ENCODE measurements at regions not wholly inside any gene's neighbourhood (a gene's known extent, or its start where the extent isn't known, plus 50 kb on each side); places are given as distances from the start of the nearest gene placed in this dataset.

- FAIRE-seq (no peak), DNase-seq (ENCODE audit: low read depth, low spot score) (no peak)
- Histone ChIP-seq H3K79me2 (ENCODE audit: control insufficient read depth, insufficient read depth, low read length) (no peaks in the 10 kb centered on the region), H3K27me3 (ENCODE audit: control insufficient read depth, extremely low read depth, insufficient read depth, low read length) (no peaks in the 10 kb centered on the region), H4K20me1 (ENCODE audit: control insufficient read depth, extremely low read depth, insufficient read depth, low read length) (no peaks in the 10 kb centered on the region), H3K4me3 (ENCODE audit: control insufficient read depth in 2 of 3, extremely low read depth in 1 of 3, insufficient read depth in 2 of 3, low read depth in 1 of 3, low read length in 3 of 3) (no peak overlapping the region), H3K27ac (ENCODE audit: control insufficient read depth, insufficient read depth, low read length) (no peak overlapping the region), H3K9me3 (ENCODE audit: control insufficient read depth, low read depth, low read length) (peaks cover 2% of the 10 kb centered on the region), H3K9ac (ENCODE audit: control insufficient read depth, extremely low read depth, insufficient read depth, low read length) (no peak overlapping the region), H3K9me1 (ENCODE audit: control insufficient read depth, extremely low read depth, insufficient read depth, low read length) (no peaks in the 10 kb centered on the region), H2AFZ (ENCODE audit: control insufficient read depth, low read length) (no peak overlapping the region), H3K4me1 (ENCODE audit: control insufficient read depth, extremely low read depth, insufficient read depth, low read length) (no peaks in the 10 kb centered on the region), H3K36me3 (ENCODE audit: control insufficient read depth in 2 of 2, extremely low read depth in 1 of 2, insufficient read depth in 2 of 2, low read length in 2 of 2) (no peaks in the 10 kb centered on the region), H3K4me2 (ENCODE audit: control insufficient read depth, extremely low read depth, insufficient read depth, low read depth, low read length) (no peak overlapping the region)
- dilution Hi-C loops (cut with MboI; ENCODE audit: extremely low pct_ligation_motif_present, low sequenced_read_pairs): no loop called here
- TF ChIP-seq EZH2 (IDR thresholded peaks at IDR 0.05; ENCODE audit: low read length): no peak
- TF ChIP-seq CTCF (optimal IDR thresholded peaks at IDR 0.05 in 1 of 3, IDR thresholded peaks at IDR 0.05 in 1 of 3, conservative IDR thresholded peaks at IDR 0.05 in 1 of 3; ENCODE audit: extremely low read depth in 1 of 3, insufficient read depth in 2 of 3, low read length in 3 of 3): no peak
These were observed 319.7 kb upstream of the TSHZ3 start for GRCh38 chr19:31668921-31669320.

- Histone ChIP-seq H3K9ac (ENCODE audit: control insufficient read depth, extremely low read depth, insufficient read depth, low read length) (no peak overlapping the region), H3K79me2 (ENCODE audit: control insufficient read depth, insufficient read depth, low read length) (no peaks in the 10 kb centered on the region), H3K27me3 (ENCODE audit: control insufficient read depth, extremely low read depth, insufficient read depth, low read length) (no peaks in the 10 kb centered on the region), H4K20me1 (ENCODE audit: control insufficient read depth, extremely low read depth, insufficient read depth, low read length) (no peaks in the 10 kb centered on the region), H3K36me3 (ENCODE audit: control insufficient read depth in 2 of 2, extremely low read depth in 1 of 2, insufficient read depth in 2 of 2, low read length in 2 of 2) (no peaks in the 10 kb centered on the region), H2AFZ (ENCODE audit: control insufficient read depth, low read length) (no peak overlapping the region), H3K27ac (ENCODE audit: control insufficient read depth, insufficient read depth, low read length) (no peak overlapping the region), H3K4me2 (ENCODE audit: control insufficient read depth, extremely low read depth, insufficient read depth, low read depth, low read length) (no peak overlapping the region), H3K9me3 (ENCODE audit: control insufficient read depth, low read depth, low read length) (peaks cover 2% of the 10 kb centered on the region), H3K4me1 (ENCODE audit: control insufficient read depth, extremely low read depth, insufficient read depth, low read length) (no peaks in the 10 kb centered on the region), H3K4me3 (ENCODE audit: control insufficient read depth in 2 of 3, extremely low read depth in 1 of 3, insufficient read depth in 2 of 3, low read depth in 1 of 3, low read length in 3 of 3) (no peak overlapping the region), H3K9me1 (ENCODE audit: control insufficient read depth, extremely low read depth, insufficient read depth, low read length) (no peaks in the 10 kb centered on the region)
- dilution Hi-C loops (cut with MboI; ENCODE audit: extremely low pct_ligation_motif_present, low sequenced_read_pairs): no loop called here
- FAIRE-seq: no peak
- DNase-seq (ENCODE audit: low read depth, low spot score): no peak
- TF ChIP-seq CTCF (optimal IDR thresholded peaks at IDR 0.05 in 1 of 3, IDR thresholded peaks at IDR 0.05 in 1 of 3, conservative IDR thresholded peaks at IDR 0.05 in 1 of 3; ENCODE audit: extremely low read depth in 1 of 3, insufficient read depth in 2 of 3, low read length in 3 of 3): no peak
- TF ChIP-seq EZH2 (IDR thresholded peaks at IDR 0.05; ENCODE audit: low read length): no peak
These were observed 321.7 kb upstream of the TSHZ3 start for GRCh38 chr19:31670931-31671330.

All from keratinocyte (primary cell).